Ammon's horn (tissue), 1 donor: ENCODE measurements at regions not wholly inside any gene's neighbourhood (a gene's known extent, or its start where the extent isn't known, plus 50 kb on each side); places are given as distances from the start of the nearest gene placed in this dataset.
"Not testable (repeated sequence)": the region's sequence is repeated elsewhere in the genome, so short reads cannot be mapped to it uniquely, and the experiment has no call there.

Experiments used
- DNase-seq: peaks from one replicate; pipeline ENCODE4 v3.0.0-alpha.2; 2016; ENCODE audit warnings: low spot score

DNA sequence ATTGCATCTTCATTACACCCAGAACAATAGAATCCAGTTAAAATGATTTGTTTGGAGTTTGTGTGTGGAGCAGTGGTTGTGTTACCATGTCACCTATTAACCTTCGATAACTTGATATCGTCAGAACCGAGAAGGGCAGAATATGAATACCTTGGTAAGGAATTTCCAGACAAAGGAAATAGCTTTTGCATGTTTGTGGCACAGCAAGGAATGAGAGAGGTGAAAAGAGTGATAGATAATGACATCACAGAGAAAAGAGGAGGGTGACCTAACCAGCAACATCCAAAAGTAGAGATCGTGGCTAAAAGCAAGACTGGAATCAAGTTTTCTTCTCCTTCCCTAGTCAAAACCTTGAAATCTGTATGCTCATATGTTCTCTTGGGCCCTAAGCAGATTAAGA is 244.6 kb upstream of the NEGR1 start:
- no peak for DNase-seq

- DNase-seq: no peak
Observed at GRCh38 chr1:72524021-72524420, 241.7 kb upstream of the NEGR1 start.

DNA sequence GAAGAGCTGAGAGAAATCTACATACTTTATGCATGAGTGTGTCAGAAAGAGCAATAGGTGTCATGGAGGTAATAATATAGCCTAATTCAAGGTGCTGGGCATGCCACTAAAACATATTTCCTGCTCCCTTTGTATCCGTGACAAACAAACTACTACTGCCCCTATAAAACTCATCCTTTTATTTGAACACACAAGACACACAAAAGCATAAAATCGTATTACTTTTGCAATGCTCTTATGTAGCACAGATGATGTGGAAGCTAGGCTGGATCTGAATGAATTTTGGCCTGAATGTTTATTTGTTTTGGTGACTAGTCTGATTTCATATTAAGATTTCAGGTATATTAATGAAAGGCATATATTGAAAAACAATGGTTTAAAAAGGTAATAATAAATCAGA is 239.3 kb upstream of the NEGR1 start:
- no peak for DNase-seq

DNA sequence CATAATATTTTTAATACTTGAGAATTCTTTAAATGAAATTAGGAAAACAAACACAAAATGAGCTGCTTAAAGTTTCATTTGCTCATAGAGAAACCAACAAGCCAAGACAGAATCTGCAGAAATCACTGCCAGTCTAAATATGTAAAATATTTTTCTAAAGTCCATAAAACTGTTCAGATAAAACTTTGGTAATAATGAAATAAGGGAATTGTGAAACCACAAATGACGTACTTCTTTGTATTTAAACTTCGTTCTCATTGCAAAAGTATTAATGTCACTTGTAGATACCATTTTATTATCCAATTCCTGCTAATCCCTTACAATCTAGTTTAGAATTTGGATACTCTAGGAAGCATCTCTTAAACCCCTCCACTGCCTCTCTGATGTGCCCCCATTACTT is 234.5 kb upstream of the NEGR1 start:
- no peak for DNase-seq

DNA sequence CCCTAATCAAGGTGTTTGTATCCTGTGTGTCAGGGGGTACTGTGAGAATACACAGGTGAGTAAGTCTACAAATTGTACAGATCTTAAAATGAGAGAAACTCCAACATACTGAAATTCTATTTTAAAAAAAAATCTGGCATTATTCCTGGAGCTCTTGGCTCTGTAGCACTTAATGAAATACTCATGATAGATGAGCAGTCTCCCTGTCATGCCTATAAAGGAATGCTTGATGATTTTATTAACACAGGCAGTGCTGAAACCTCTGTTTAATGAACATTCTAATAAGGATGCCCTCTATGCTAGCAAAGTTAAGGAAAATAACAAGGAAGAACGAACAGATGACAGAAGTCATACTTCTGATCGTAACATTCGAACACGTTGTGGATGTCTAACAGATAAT is 233.9 kb upstream of the NEGR1 start:
- DNase-seq: no peak

DNA sequence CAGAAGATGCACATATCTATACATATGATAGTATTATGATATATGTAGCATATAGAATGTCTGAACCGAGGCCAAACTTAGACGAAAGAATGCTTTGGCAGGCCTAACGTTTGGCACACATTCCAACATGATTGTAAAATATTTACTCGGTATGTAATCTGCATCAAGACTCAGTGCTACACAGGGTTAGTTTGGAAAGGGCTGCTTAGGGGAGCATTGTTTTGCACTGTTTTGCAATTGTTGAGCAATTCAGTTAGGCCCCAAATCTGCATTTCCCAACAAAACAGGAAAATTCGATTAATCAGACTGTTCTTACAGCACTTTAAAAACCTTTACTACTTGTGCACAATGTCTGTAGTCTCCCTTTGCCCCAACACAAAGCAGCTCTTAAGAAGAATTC is 216.0 kb upstream of the NEGR1 start:
- no peak for DNase-seq

GRCh38 chr1:72489801-72490200 is 207.5 kb upstream of the NEGR1 start:
- no peak for DNase-seq

DNA sequence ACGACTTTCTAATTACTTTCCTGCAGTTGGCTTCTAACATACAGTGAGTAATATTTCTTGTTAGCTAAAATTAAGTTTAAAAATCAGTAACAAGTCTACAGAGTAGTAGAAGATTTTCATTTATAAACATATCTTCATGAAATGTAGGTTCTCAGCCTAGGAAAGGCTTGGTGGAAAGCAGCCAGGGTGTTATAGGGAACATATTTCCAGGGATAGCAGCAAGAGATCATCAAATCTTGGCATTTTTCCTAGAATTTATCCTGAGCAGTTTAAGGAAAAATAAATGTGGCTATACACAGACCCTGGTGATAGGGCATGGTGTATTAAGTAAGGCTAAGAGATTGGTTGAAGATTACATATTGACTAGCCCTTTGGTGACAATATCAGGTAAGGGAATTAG is 203.5 kb upstream of the NEGR1 start:
- DNase-seq: no peak

DNA sequence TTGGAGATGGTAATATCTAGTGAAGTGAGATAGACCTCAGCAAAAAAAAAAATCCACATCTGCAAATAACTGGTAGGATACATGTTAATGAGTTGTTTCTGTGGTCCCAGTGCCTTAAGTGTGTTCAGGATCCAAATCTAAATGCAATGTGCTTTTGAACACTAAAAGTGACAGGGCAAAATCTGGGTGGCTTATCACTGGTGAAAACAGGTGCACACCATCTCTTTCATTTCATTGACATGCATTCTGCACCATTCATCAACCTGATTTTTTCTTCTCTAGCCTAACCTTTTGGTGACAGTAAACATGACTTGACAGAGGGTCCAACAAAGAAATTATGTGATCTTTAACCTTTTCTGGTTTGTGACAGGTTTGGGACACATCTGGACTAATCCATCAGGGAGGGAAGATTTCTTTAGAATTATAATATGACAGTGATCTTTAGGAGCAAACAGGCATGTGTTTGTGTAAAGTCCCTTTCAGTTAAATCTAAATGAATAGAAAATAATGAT is 201.6 kb upstream of the NEGR1 start:
- no peak for DNase-seq

DNA sequence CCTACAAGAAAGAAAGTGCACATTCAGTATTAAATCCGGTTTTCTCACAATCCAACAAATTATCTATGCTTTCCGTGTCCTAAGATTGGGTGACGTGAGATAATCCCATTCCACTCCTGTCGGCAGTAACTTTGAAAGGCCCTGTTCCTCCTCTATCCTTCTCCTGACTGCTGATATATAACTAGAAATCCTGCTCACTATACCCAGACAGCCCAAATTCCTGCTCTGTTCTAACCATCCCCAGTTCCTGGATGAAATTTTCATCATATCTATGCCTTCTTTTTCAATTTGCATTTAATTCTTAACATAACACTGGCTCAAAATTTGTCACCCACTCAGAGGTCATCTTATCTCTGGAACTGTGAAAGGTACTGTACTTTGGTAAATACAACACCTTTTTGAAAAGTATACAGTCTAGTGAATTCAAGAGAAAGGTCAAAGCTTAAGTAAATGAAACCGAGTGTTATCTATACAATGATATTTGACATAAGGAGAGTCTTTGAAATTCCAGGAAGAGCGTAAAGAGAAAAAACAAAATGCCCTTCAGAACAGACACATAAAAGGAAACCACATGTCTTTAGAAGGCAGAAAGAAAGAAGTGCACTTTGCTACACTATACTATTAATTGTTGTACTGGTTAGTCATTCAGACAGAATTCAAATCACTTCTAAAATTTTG is 200.5 kb upstream of the NEGR1 start:
- DNase-seq: no peak

GRCh38 chr1:72481420-72481970 is 199.2 kb upstream of the NEGR1 start:
- no peak for DNase-seq

DNA sequence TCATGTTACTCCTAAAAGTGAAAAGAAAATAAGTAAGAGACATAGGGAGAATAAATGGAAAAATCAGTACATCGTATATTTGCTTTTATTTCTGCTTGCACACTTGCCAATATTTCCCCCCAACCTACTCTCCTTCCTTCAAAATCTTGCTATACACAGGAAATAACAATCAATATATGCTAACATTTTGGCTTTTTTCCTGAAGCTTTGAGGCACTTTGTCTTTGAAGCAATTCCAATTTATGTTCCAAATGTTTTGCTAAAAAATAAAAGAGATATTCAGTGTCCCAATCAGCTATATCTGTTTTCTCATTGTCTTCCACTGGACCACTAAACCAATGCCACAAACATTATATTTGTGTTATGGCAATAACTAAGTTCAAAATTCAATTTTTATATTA is 184.0 kb upstream of the NEGR1 start:
- no peak for DNase-seq

DNA sequence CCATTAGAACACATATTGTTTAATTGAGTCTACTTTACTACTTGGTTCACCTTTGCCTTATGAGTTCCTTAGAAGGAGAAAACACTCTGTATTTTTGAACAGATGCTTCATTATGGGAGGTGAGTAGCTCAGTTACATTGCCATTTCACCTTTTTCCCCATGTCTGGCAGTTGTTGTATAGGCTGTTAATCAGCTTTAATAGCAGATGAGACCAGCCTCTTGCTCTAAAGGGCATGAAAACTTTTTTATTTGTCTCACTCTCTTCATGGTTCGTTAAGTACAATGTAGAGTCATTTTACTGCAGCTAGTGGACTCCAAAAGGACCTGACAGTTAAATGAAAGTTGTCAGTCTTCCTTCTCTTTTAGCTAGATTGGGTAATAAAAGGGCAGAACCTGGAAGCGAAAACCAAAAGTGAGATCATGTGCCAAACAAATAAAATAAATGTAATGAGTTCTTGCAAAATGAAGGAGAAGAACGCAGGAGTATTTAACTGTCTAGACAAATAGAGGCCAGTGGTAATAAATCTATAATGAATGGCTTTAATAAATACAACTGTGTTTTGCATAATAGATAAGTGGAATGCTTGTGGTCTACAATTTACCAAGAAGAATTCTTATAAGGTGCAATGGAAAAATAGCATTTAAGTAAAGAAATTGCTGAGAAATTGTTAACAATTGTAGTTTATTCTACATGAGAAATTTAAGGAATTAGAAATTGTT is 180.0 kb upstream of the NEGR1 start:
- DNase-seq: no peak

DNA sequence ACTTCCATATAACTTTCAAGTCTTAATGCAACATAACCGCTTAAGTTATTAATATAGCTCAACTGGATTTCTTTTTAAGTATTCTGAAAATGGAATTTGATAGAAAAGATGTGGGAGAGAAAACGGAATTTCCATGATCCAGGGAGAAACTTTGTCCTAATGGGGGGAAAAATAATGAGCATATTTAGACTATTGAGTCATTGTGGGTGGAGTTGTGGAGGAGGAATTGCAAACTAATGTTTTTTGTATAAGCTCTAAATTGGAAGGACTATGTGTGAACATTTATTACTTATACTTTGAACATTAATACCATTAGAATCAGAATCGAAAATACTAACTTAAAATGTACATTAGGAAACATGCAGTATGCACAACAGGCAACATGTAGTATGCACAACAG is 159.9 kb upstream of the NEGR1 start:
- no peak for DNase-seq

GRCh38 chr1:72439036-72439435 is 156.7 kb upstream of the NEGR1 start:
- no peak for DNase-seq

DNA sequence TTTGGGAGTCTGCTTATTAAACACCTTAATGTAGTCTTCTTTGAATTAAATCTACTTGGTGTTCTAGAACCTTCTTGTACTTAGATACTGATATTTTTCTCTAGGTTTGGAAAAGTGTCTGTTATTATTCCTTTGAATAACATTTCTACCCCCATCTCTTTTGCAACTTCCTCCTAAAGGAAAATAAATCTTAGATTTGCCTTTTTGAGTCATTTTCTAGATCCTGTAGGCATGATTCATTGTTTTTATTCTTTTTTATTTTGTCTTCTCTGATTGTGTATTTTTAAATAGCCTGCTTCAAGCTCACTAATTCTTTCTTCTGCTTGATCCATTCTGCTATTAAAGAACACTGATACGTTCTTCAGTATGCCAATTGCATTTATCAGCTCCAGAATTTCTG is 155.9 kb upstream of the NEGR1 start:
- no peak for DNase-seq

DNA sequence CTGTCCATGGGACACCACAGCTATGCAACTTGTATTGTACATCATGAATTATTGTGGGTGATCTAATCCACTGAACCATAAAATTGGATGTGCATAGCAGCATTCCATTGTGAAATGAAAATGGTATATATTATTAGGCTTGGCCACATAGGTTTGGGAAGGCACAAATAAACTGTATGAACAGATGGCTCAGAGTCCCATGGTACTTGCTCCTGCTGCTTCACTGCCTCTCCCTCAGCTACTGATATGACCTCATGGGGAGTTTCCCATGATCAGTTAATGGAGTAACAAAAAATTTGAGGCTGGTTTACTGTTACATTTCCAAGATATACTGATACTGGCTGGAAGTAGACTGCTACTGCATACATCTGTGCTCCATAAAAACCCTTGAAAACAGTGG is 152.7 kb upstream of the NEGR1 start:
- DNase-seq: no peak

GRCh38 chr1:72434070-72434469 is 151.7 kb upstream of the NEGR1 start:
- DNase-seq: no peak

GRCh38 chr1:72433591-72433990 is 151.3 kb upstream of the NEGR1 start:
- no peak for DNase-seq

GRCh38 chr1:72432645-72433267 is 150.4 kb upstream of the NEGR1 start:
- DNase-seq: no peak

GRCh38 chr1:72431810-72432209 is 149.5 kb upstream of the NEGR1 start:
- DNase-seq: no peak

- DNase-seq: not testable (repeated sequence)
Observed at GRCh38 chr1:72428276-72428675, 145.9 kb upstream of the NEGR1 start.

DNA sequence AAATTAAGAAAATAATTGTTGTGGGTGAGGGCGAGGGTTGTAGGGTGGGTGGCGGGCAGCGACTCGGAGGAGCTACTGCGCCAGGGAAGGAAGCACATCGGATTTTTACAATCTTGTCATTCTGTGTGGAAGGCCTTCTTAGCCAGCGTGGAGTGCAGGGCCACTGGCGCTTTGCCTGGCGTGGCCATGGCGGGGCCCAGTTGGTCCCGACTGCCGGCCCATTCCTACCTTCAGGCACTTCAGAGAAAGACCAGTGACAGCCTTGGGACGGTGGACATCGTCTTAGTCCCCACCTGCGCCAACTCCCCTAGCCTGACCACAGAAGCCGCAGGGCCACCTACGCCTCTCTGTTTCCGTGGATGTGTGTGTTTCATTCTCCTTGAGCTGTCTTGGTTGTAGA is 136.9 kb upstream of the NEGR1 start:
- DNase-seq: no peak
